ENCODE measurements at regions not wholly inside any gene's neighbourhood (a gene's known extent, or its start where the extent isn't known, plus 50 kb on each side); places are given as distances from the start of the nearest gene placed in this dataset.

DNA sequence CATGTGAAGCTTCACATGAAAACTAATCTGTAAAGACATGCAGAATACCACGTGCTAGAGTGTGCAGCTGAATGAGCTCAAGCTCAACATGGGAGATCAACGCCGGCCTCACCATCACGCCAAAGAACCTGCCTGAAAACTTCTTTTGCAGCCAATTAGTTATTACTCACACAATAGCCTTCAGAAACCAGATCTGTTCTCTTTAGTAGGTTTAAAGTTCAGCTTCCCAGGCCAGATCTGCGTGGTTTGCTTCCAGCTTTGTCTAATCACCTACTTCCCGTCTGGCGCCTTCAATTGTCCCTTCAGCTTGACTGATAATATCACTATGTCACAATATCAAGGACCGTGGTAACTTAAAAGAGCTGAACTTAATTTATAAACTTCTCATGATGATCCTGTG is 68.0 kb upstream of the ZNF236 start:
- dilution Hi-C loops (cut with HindIII; ENCODE audit: low sequenced_read_pairs, unreplicated experiment) = no loop called here
- no CpG with 5 or more reads among the region's 8 CpGs for WGBS, 2 experiments (ENCODE audit: extremely low coverage in 2 of 2, insufficient read length in 1 of 2)
- H3K9me1 ChIP-seq (ENCODE audit: insufficient read depth, low read length) = no peaks in the 10 kb centered on the region
- BruUV-seq (replicated peaks) = no TSS peak
- no peak overlapping the region for H3K9ac ChIP-seq (ENCODE audit: low read depth, low read length)
- no peak overlapping the region for H3K4ac ChIP-seq (ENCODE audit: low read depth, low read length)
- CTCF ChIA-PET = interaction anchor here (0.5 kb wide), 1 partner anchor 13 kb away, joined by 9 read pairs; no protein-coding TSS in a partner anchor
- H3K4me2 ChIP-seq (ENCODE audit: low read depth, low read length) = no peak overlapping the region
- no peak overlapping the region for H2AK9ac ChIP-seq (replicated peaks; ENCODE audit: low read depth, low read length, poor library complexity)
- ATAC-seq (ENCODE audit: low read depth) (no peak), DNase-seq (no peak)
- in situ Hi-C loops (cut with MboI; ENCODE audit: low sequenced_read_pairs) = no loop called here
- no peaks in the 10 kb centered on the region for H3K79me1 ChIP-seq (ENCODE audit: low read depth in 1 of 2, low read length in 2 of 2)
- H3K18ac ChIP-seq (ENCODE audit: low read depth, low read length) = no peak overlapping the region
- H3K9me3 ChIP-seq (ENCODE audit: control insufficient read depth, insufficient read depth, low read length) = peaks cover 8% of the 10 kb centered on the region
- H3K27ac ChIP-seq (ENCODE audit: insufficient read depth, low read length) = no peak overlapping the region
- H2BK5ac ChIP-seq (ENCODE audit: low read depth, low read length, poor library complexity, severe bottlenecking) = no peak overlapping the region
- no peak overlapping the region for H3K56ac ChIP-seq (ENCODE audit: extremely low read depth, insufficient read depth, low read length)
- H4K91ac ChIP-seq (ENCODE audit: insufficient read depth, low read depth, low read length) = no peak overlapping the region
- no peak overlapping the region for H2AFZ ChIP-seq (replicated peaks; ENCODE audit: low read length, poor library complexity)
- TF ChIP-seq, protein P1, sequence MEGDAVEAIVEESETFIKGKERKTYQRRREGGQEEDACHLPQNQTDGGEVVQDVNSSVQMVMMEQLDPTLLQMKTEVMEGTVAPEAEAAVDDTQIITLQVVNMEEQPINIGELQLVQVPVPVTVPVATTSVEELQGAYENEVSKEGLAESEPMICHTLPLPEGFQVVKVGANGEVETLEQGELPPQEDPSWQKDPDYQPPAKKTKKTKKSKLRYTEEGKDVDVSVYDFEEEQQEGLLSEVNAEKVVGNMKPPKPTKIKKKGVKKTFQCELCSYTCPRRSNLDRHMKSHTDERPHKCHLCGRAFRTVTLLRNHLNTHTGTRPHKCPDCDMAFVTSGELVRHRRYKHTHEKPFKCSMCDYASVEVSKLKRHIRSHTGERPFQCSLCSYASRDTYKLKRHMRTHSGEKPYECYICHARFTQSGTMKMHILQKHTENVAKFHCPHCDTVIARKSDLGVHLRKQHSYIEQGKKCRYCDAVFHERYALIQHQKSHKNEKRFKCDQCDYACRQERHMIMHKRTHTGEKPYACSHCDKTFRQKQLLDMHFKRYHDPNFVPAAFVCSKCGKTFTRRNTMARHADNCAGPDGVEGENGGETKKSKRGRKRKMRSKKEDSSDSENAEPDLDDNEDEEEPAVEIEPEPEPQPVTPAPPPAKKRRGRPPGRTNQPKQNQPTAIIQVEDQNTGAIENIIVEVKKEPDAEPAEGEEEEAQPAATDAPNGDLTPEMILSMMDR (conservative IDR thresholded peaks at IDR 0.05; ENCODE audit: low read depth, low read length) = no peak
- TF ChIP-seq, protein P2, sequence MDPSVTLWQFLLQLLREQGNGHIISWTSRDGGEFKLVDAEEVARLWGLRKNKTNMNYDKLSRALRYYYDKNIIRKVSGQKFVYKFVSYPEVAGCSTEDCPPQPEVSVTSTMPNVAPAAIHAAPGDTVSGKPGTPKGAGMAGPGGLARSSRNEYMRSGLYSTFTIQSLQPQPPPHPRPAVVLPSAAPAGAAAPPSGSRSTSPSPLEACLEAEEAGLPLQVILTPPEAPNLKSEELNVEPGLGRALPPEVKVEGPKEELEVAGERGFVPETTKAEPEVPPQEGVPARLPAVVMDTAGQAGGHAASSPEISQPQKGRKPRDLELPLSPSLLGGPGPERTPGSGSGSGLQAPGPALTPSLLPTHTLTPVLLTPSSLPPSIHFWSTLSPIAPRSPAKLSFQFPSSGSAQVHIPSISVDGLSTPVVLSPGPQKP (IDR thresholded peaks at IDR 0.05; ENCODE audit: borderline replicate concordance, low read depth, low read length) = no peak
- no peak for TF ChIP-seq SMC3 (IDR thresholded peaks at IDR 0.05; ENCODE audit: low read depth, low read length)
- no peak for TF ChIP-seq RCOR1 (IDR thresholded peaks at IDR 0.05; ENCODE audit: insufficient replicate concordance, low read length)
- TF ChIP-seq FOS (IDR thresholded peaks at IDR 0.05; ENCODE audit: low read depth, low read length) = no peak
- TF ChIP-seq CHD1 (IDR thresholded peaks at IDR 0.05; ENCODE audit: low read depth, low read length) = no peak
- no peak for TF ChIP-seq RFX5 (IDR thresholded peaks at IDR 0.05; ENCODE audit: low read depth, low read length)
- TF ChIP-seq, protein P3, sequence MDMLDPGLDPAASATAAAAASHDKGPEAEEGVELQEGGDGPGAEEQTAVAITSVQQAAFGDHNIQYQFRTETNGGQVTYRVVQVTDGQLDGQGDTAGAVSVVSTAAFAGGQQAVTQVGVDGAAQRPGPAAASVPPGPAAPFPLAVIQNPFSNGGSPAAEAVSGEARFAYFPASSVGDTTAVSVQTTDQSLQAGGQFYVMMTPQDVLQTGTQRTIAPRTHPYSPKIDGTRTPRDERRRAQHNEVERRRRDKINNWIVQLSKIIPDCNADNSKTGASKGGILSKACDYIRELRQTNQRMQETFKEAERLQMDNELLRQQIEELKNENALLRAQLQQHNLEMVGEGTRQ (IDR thresholded peaks at IDR 0.05; ENCODE audit: low read depth, low read length) = no peak
- no peak for TF ChIP-seq MAZ (IDR thresholded peaks at IDR 0.05; ENCODE audit: borderline replicate concordance, low read depth, low read length)
- no peak for TF ChIP-seq RAD21 (IDR thresholded peaks at IDR 0.05; ENCODE audit: low read length)
- TF ChIP-seq CEBPB (IDR thresholded peaks at IDR 0.05; ENCODE audit: low read depth, low read length) = no peak
- no peak for TF ChIP-seq NFE2L2 (IDR thresholded peaks at IDR 0.05; ENCODE audit: low read depth, low read length)
- H3K14ac ChIP-seq (replicated peaks; ENCODE audit: low read depth, low read length) = no peak overlapping the region
- intact Hi-C loops (cut with micrococcal nuclease) = no loop called here
- no peaks in the 10 kb centered on the region for H4K20me1 ChIP-seq (ENCODE audit: insufficient read depth, low read length)
- no peak overlapping the region for H2AK5ac ChIP-seq (ENCODE audit: low read depth, low read length)
- H3K4me1 ChIP-seq (ENCODE audit: control insufficient read depth, insufficient read depth, low read length) = no peaks in the 10 kb centered on the region
- POLR2A ChIA-PET (ENCODE audit: unreplicated experiment) = interaction anchor here (0.6 kb wide), 1 partner anchor 157 kb away, joined by 3 read pairs; no protein-coding TSS in a partner anchor
- H3K27me3 ChIP-seq (ENCODE audit: control insufficient read depth, insufficient read depth, low read length) = no peaks in the 10 kb centered on the region; the same call in 1 of the 2 replicates
- H3K36me3 ChIP-seq (ENCODE audit: control insufficient read depth, insufficient read depth, low read length) = no peaks in the 10 kb centered on the region
- no peak overlapping the region for H2BK120ac ChIP-seq (ENCODE audit: low read depth, low read length)
- no peak overlapping the region for H2BK15ac ChIP-seq (ENCODE audit: low read depth, low read length)
- H3K23ac ChIP-seq (ENCODE audit: low read depth, low read length) = no peak overlapping the region
- no peak overlapping the region for H4K8ac ChIP-seq (ENCODE audit: low read depth in 2 of 2, low read length in 2 of 2)
- no peak overlapping the region for H3K4me3 ChIP-seq (ENCODE audit: insufficient read depth, low read depth, low read length)
- no peak overlapping the region for H2BK20ac ChIP-seq (ENCODE audit: low read depth, low read length)
- H4K5ac ChIP-seq (ENCODE audit: low read depth, low read length) = no peak overlapping the region

Measured in IMR-90 (cell line).